Esophagus muscularis mucosa (tissue), 4 donors: ENCODE measurements at regions not wholly inside any gene's neighbourhood (a gene's known extent, or its start where the extent isn't known, plus 50 kb on each side); places are given as distances from the start of the nearest gene placed in this dataset.

Source experiments
- DNase-seq: peaks from one replicate; pipeline ENCODE4 v3.0.0-alpha.2; 2017; ENCODE audit errors: extremely low spot score
- H3K27ac ChIP-seq, 4 donors: fragments of 200-600 bp; sonication (generic); replicated peaks in 1 of 4; 1 replicate in 3 of 4; 2 replicates in 1 of 4; pipeline ENCODE4 v1.5.1; 2016 to 2019; ENCODE audit warnings: mild to moderate bottlenecking in 1 of 4
- H3K27me3 ChIP-seq, 4 donors: fragments of 200-600 bp; sonication (generic); one replicate each; pipeline versions ENCODE4 v1.5.1 to v1.6.0; 2016 to 2019
- H3K36me3 ChIP-seq, 4 donors: fragments of 200-600 bp; sonication (generic); one replicate each; pipeline ENCODE4 v1.5.1; 2016 to 2019
- H3K4me1 ChIP-seq, 4 donors: fragments of 200-600 bp; sonication (generic); one replicate each; pipeline ENCODE4 v1.5.1; 2016 to 2019
- H3K4me3 ChIP-seq, 4 donors: fragments of 200-600 bp; sonication (generic); 1 replicate in 2 of 4; 2 replicates in 2 of 4; pipeline ENCODE4 v1.5.1; 2016 to 2019; ENCODE audit warnings: mild to moderate bottlenecking in 4 of 4, moderate library complexity in 1 of 4
- H3K9me3 ChIP-seq, 4 donors: fragments of 200-600 bp; sonication (generic); 1 replicate in 3 of 4; 2 replicates in 1 of 4; pipeline ENCODE4 v1.5.1; 2016 to 2019
- EP300 ChIP-seq: sonication (generic); formaldehyde crosslinking; IDR thresholded peaks from one replicate; pipeline ENCODE4 v1.6.1; 2017; ENCODE audit warnings: antibody characterized with exemption
- POLR2A ChIP-seq: fragments of 450-650 bp; IDR thresholded peaks from one replicate; pipeline ENCODE4 v1.6.1; 2017; ENCODE audit warnings: antibody characterized with exemption, moderate library complexity, mild to moderate bottlenecking, low read depth
- POLR2AphosphoS5 ChIP-seq, 2 donors: sonication (generic); formaldehyde crosslinking; IDR thresholded peaks; one replicate each; pipeline ENCODE4 v1.6.1; 2017; ENCODE audit warnings: antibody characterized with exemption in 2 of 2
- WGBS: methylation state at CpG from one replicate; pipeline ENCODE4 v1.1.5; 2018; 5-methylcytosine and 5-hydroxymethylcytosine counted together
- intact Hi-C: fragments of 100-400 bp; cut with DNase I; formaldehyde crosslinking; loops from one replicate; pipeline ENCODE4 v1.15.1; 2023
- TF ChIP-seq, protein P1 (sequence below), 3 experiments: fragments of 200-600 bp in 2 of 3; fragments of 450-650 bp in 1 of 3; sonication (generic) in 2 of 3; IDR thresholded peaks; one replicate each; pipeline ENCODE4 v1.5.1; 2017 to 2019; ENCODE audit warnings: antibody characterized with exemption in 3 of 3, mild to moderate bottlenecking in 2 of 3, moderate library complexity in 1 of 3

- Histone ChIP-seq H3K9me3 (no peaks in the 10 kb centered on the region), H3K36me3 (no peaks in the 10 kb centered on the region), H3K4me1 (peaks cover 0 to 5% (median under 1%) of the 10 kb centered on the region in 4 donors), H3K27ac (no peak overlapping the region), H3K4me3 (no peak overlapping the region), H3K27me3 (no peaks in the 10 kb centered on the region)
- intact Hi-C loops, result no loop called here
- no peak for DNase-seq
- TF ChIP-seq, protein P1, sequence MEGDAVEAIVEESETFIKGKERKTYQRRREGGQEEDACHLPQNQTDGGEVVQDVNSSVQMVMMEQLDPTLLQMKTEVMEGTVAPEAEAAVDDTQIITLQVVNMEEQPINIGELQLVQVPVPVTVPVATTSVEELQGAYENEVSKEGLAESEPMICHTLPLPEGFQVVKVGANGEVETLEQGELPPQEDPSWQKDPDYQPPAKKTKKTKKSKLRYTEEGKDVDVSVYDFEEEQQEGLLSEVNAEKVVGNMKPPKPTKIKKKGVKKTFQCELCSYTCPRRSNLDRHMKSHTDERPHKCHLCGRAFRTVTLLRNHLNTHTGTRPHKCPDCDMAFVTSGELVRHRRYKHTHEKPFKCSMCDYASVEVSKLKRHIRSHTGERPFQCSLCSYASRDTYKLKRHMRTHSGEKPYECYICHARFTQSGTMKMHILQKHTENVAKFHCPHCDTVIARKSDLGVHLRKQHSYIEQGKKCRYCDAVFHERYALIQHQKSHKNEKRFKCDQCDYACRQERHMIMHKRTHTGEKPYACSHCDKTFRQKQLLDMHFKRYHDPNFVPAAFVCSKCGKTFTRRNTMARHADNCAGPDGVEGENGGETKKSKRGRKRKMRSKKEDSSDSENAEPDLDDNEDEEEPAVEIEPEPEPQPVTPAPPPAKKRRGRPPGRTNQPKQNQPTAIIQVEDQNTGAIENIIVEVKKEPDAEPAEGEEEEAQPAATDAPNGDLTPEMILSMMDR (IDR thresholded peaks at IDR 0.05), result no peak
- no peak for TF ChIP-seq POLR2A
- TF ChIP-seq EP300, result no peak
- no peak for TF ChIP-seq POLR2AphosphoS5 (IDR thresholded peaks at IDR 0.05)
Measured at GRCh38 chr3:31189971-31190370, 295.5 kb upstream of the GADL1 start.

DNA sequence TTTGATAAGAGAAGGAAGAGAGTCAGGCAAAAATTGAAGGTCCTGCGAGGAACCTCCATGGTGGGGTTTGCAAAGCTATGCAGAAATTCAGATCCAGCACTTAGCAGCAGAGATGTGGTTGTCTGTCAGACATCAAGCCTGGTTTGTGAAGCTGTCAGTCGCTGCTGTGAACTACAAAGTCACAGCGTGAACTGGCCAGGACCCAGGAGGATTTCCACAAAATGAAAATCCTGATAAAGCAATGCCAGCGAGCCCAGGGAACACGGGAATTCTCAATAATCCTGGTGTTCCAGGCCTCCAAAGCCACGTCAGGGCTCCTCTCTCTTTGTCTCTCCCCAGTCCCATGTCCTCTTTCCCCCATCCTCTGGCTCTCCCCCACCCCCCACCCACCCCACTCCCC lies 296.9 kb upstream of the GADL1 start:
- intact Hi-C loops, result no loop called here
- TF ChIP-seq, protein P1 (IDR thresholded peaks at IDR 0.05), result no peak
- TF ChIP-seq EP300 (no peak), POLR2AphosphoS5 (IDR thresholded peaks at IDR 0.05) (no peak), POLR2A (no peak)
- Histone ChIP-seq H3K4me3 (no peak overlapping the region), H3K27ac (no peak overlapping the region), H3K9me3 (no peaks in the 10 kb centered on the region), H3K27me3 (no peaks in the 10 kb centered on the region), H3K4me1 (peaks cover 0 to 5% (median 0%) of the 10 kb centered on the region in 4 donors), H3K36me3 (no peaks in the 10 kb centered on the region)
- WGBS, result 88% methylated on average over 6 of the region's 6 CpGs
- no peak for DNase-seq

GRCh38 chr3:31193429-31193828 lies 299.0 kb upstream of the GADL1 start:
- Histone ChIP-seq H3K27ac (no peak overlapping the region), H3K9me3 (no peaks in the 10 kb centered on the region), H3K27me3 (no peaks in the 10 kb centered on the region), H3K4me1 (peaks cover 0 to 5% (median 0%) of the 10 kb centered on the region in 4 donors), H3K36me3 (no peaks in the 10 kb centered on the region), H3K4me3 (no peak overlapping the region)
- TF ChIP-seq, protein P1 (IDR thresholded peaks at IDR 0.05), result no peak
- no peak for TF ChIP-seq POLR2A
- no peak for TF ChIP-seq POLR2AphosphoS5 (IDR thresholded peaks at IDR 0.05)
- no peak for TF ChIP-seq EP300
- WGBS, result 93% methylated on average over 2 of the region's 2 CpGs
- intact Hi-C loops, result no loop called here
- no peak for DNase-seq

- DNase-seq, result no peak
- intact Hi-C loops, result no loop called here
- Histone ChIP-seq H3K9me3 (no peaks in the 10 kb centered on the region), H3K4me1 (peaks cover 0 to 5% (median 0%) of the 10 kb centered on the region in 4 donors), H3K27ac (no peak overlapping the region), H3K36me3 (no peaks in the 10 kb centered on the region), H3K4me3 (no peak overlapping the region), H3K27me3 (no peaks in the 10 kb centered on the region)
- TF ChIP-seq, protein P1 (IDR thresholded peaks at IDR 0.05), result no peak
- no peak for TF ChIP-seq EP300
- TF ChIP-seq POLR2AphosphoS5 (IDR thresholded peaks at IDR 0.05), result no peak
- TF ChIP-seq POLR2A, result no peak
- 86% methylated on average over 1 of the region's 1 CpG for WGBS
Measured at GRCh38 chr3:31193871-31194270, 299.4 kb upstream of the GADL1 start.

GRCh38 chr3:31196261-31196660 lies 301.8 kb upstream of the GADL1 start:
- no peaks in the 10 kb centered on the region for H3K9me3 ChIP-seq
- peaks cover 0 to 5% (median 0%) of the 10 kb centered on the region in 4 donors for H3K4me1 ChIP-seq
- H3K27me3 ChIP-seq, result no peaks in the 10 kb centered on the region
- TF ChIP-seq, protein P1 (IDR thresholded peaks at IDR 0.05), result no peak
- no peak overlapping the region for H3K4me3 ChIP-seq
- intact Hi-C loops, result no loop called here
- no peaks in the 10 kb centered on the region for H3K36me3 ChIP-seq
- DNase-seq, result no peak
- peak overlapping the region in 2 of 4 donors; percentile 30 to 46 for H3K27ac ChIP-seq
